ENCODE measurements at regions not wholly inside any gene's neighbourhood (a gene's known extent, or its start where the extent isn't known, plus 50 kb on each side); places are given as distances from the start of the nearest gene placed in this dataset.

GRCh38 chr5:124561451-124561850, 185.0 kb downstream of the ZNF608 start:
- Histone ChIP-seq H3K4me3 (ENCODE audit: extremely low read depth, insufficient read depth, low read length, poor library complexity, severe bottlenecking) (no peak overlapping the region), H3K36me3 (ENCODE audit: control insufficient read depth, insufficient read depth, low read length) (no peaks in the 10 kb centered on the region), H3K27ac (ENCODE audit: low read depth, low read length, severe bottlenecking) (no peak overlapping the region), H3K9me3 (ENCODE audit: control insufficient read depth, low read length) (no peaks in the 10 kb centered on the region), H3K4me1 (ENCODE audit: control insufficient read depth, insufficient read depth, low read length, poor library complexity, severe bottlenecking) (no peaks in the 10 kb centered on the region)
- WGBS, 2 experiments (ENCODE audit: insufficient coverage in 2 of 2) = 62 to 90% methylated on average over 2 of the region's 2 CpGs

GRCh38 chr5:124560370-124560769, 186.1 kb downstream of the ZNF608 start:
- Histone ChIP-seq H3K4me3 (ENCODE audit: extremely low read depth, insufficient read depth, low read length, poor library complexity, severe bottlenecking) (no peak overlapping the region), H3K27ac (ENCODE audit: low read depth, low read length, severe bottlenecking) (no peak overlapping the region), H3K9me3 (ENCODE audit: control insufficient read depth, low read length) (no peaks in the 10 kb centered on the region), H3K4me1 (ENCODE audit: control insufficient read depth, insufficient read depth, low read length, poor library complexity, severe bottlenecking) (no peaks in the 10 kb centered on the region), H3K36me3 (ENCODE audit: control insufficient read depth, insufficient read depth, low read length) (no peaks in the 10 kb centered on the region)
- 100% methylated on average over 1 of the region's 3 CpGs; no CpG with 5 or more reads in 1 of the 2 experiments for WGBS, 2 experiments (ENCODE audit: insufficient coverage in 2 of 2)

GRCh38 chr5:124557761-124558160, 188.7 kb downstream of the ZNF608 start:
- WGBS, 2 experiments (ENCODE audit: insufficient coverage in 2 of 2) = 90 to 95% methylated on average over 8 of the region's 8 CpGs
- H3K36me3 ChIP-seq (ENCODE audit: control insufficient read depth, insufficient read depth, low read length) = no peaks in the 10 kb centered on the region
- H3K27ac ChIP-seq (ENCODE audit: low read depth, low read length, severe bottlenecking) = no peak overlapping the region
- no peaks in the 10 kb centered on the region for H3K9me3 ChIP-seq (ENCODE audit: control insufficient read depth, low read length)
- H3K4me3 ChIP-seq (ENCODE audit: extremely low read depth, insufficient read depth, low read length, poor library complexity, severe bottlenecking) = no peak overlapping the region
- H3K4me1 ChIP-seq (ENCODE audit: control insufficient read depth, insufficient read depth, low read length, poor library complexity, severe bottlenecking) = no peaks in the 10 kb centered on the region

GRCh38 chr5:124554746-124555578, 191.5 kb downstream of the ZNF608 start:
- WGBS, 2 experiments (ENCODE audit: insufficient coverage in 2 of 2) = 86 to 100% methylated on average over 1 to 2 of the region's 2 CpGs

GRCh38 chr5:124553911-124554310, 192.5 kb downstream of the ZNF608 start:
- Histone ChIP-seq H3K4me3 (ENCODE audit: extremely low read depth, insufficient read depth, low read length, poor library complexity, severe bottlenecking) (no peak overlapping the region), H3K27ac (ENCODE audit: low read depth, low read length, severe bottlenecking) (no peak overlapping the region), H3K9me3 (ENCODE audit: control insufficient read depth, low read length) (no peaks in the 10 kb centered on the region), H3K36me3 (ENCODE audit: control insufficient read depth, insufficient read depth, low read length) (no peaks in the 10 kb centered on the region), H3K4me1 (ENCODE audit: control insufficient read depth, insufficient read depth, low read length, poor library complexity, severe bottlenecking) (no peaks in the 10 kb centered on the region)
- 86% methylated on average over 1 of the region's 2 CpGs; no CpG with 5 or more reads in 1 of the 2 experiments for WGBS, 2 experiments (ENCODE audit: insufficient coverage in 2 of 2)

More at GRCh38 chr5:124554746-124555578, 191.5 kb downstream of the ZNF608 start:
- no peaks in the 10 kb centered on the region for H3K9me3 ChIP-seq (ENCODE audit: control insufficient read depth, low read length)
- no peak overlapping the region for H3K27ac ChIP-seq (ENCODE audit: low read depth, low read length, severe bottlenecking)
- no peaks in the 10 kb centered on the region for H3K36me3 ChIP-seq (ENCODE audit: control insufficient read depth, insufficient read depth, low read length)
- H3K4me1 ChIP-seq (ENCODE audit: control insufficient read depth, insufficient read depth, low read length, poor library complexity, severe bottlenecking) = no peaks in the 10 kb centered on the region
- no peak overlapping the region for H3K4me3 ChIP-seq (ENCODE audit: extremely low read depth, insufficient read depth, low read length, poor library complexity, severe bottlenecking)

- 89% methylated on average over 4 of the region's 4 CpGs for WGBS, 2 experiments (ENCODE audit: insufficient coverage in 2 of 2)
Measured at GRCh38 chr5:124552526-124552925, 193.9 kb downstream of the ZNF608 start.

GRCh38 chr5:124551939-124552279, 194.5 kb downstream of the ZNF608 start:
- H3K9me3 ChIP-seq (ENCODE audit: control insufficient read depth, low read length) = no peaks in the 10 kb centered on the region
- no peak overlapping the region for H3K4me3 ChIP-seq (ENCODE audit: extremely low read depth, insufficient read depth, low read length, poor library complexity, severe bottlenecking)
- H3K4me1 ChIP-seq (ENCODE audit: control insufficient read depth, insufficient read depth, low read length, poor library complexity, severe bottlenecking) = no peaks in the 10 kb centered on the region
- no peak overlapping the region for H3K27ac ChIP-seq (ENCODE audit: low read depth, low read length, severe bottlenecking)
- H3K36me3 ChIP-seq (ENCODE audit: control insufficient read depth, insufficient read depth, low read length) = no peaks in the 10 kb centered on the region

More at GRCh38 chr5:124552526-124552925, 193.9 kb downstream of the ZNF608 start:
- no peaks in the 10 kb centered on the region for H3K9me3 ChIP-seq (ENCODE audit: control insufficient read depth, low read length)
- no peaks in the 10 kb centered on the region for H3K4me1 ChIP-seq (ENCODE audit: control insufficient read depth, insufficient read depth, low read length, poor library complexity, severe bottlenecking)
- H3K4me3 ChIP-seq (ENCODE audit: extremely low read depth, insufficient read depth, low read length, poor library complexity, severe bottlenecking) = no peak overlapping the region
- H3K36me3 ChIP-seq (ENCODE audit: control insufficient read depth, insufficient read depth, low read length) = no peaks in the 10 kb centered on the region
- H3K27ac ChIP-seq (ENCODE audit: low read depth, low read length, severe bottlenecking) = no peak overlapping the region

- Histone ChIP-seq H3K9me3 (ENCODE audit: control insufficient read depth, low read length) (no peaks in the 10 kb centered on the region), H3K4me3 (ENCODE audit: extremely low read depth, insufficient read depth, low read length, poor library complexity, severe bottlenecking) (no peak overlapping the region), H3K36me3 (ENCODE audit: control insufficient read depth, insufficient read depth, low read length) (no peaks in the 10 kb centered on the region), H3K4me1 (ENCODE audit: control insufficient read depth, insufficient read depth, low read length, poor library complexity, severe bottlenecking) (no peaks in the 10 kb centered on the region), H3K27ac (ENCODE audit: low read depth, low read length, severe bottlenecking) (no peak overlapping the region)
- 73 to 93% methylated on average over 2 to 3 of the region's 3 CpGs for WGBS, 2 experiments (ENCODE audit: insufficient coverage in 2 of 2)
Measured at GRCh38 chr5:124550731-124551130, 195.7 kb downstream of the ZNF608 start.

GRCh38 chr5:124549891-124550436, 196.5 kb downstream of the ZNF608 start:
- WGBS, 2 experiments (ENCODE audit: insufficient coverage in 2 of 2) = 95 to 100% methylated on average over 2 to 3 of the region's 4 CpGs
- H3K4me1 ChIP-seq (ENCODE audit: control insufficient read depth, insufficient read depth, low read length, poor library complexity, severe bottlenecking) = no peaks in the 10 kb centered on the region

GRCh38 chr5:124546643-124547042, 199.8 kb downstream of the ZNF608 start:
- no peak overlapping the region for H3K4me3 ChIP-seq (ENCODE audit: extremely low read depth, insufficient read depth, low read length, poor library complexity, severe bottlenecking)
- no peaks in the 10 kb centered on the region for H3K36me3 ChIP-seq (ENCODE audit: control insufficient read depth, insufficient read depth, low read length)
- no peaks in the 10 kb centered on the region for H3K9me3 ChIP-seq (ENCODE audit: control insufficient read depth, low read length)
- peaks cover 7% of the 10 kb centered on the region for H3K4me1 ChIP-seq (ENCODE audit: control insufficient read depth, insufficient read depth, low read length, poor library complexity, severe bottlenecking)
- H3K27ac ChIP-seq (ENCODE audit: low read depth, low read length, severe bottlenecking) = no peak overlapping the region
- 43 to 67% methylated on average over 1 of the region's 2 CpGs for WGBS, 2 experiments (ENCODE audit: insufficient coverage in 2 of 2)

More at GRCh38 chr5:124549891-124550436, 196.5 kb downstream of the ZNF608 start:
- H3K4me3 ChIP-seq (ENCODE audit: extremely low read depth, insufficient read depth, low read length, poor library complexity, severe bottlenecking) = no peak overlapping the region
- no peak overlapping the region for H3K27ac ChIP-seq (ENCODE audit: low read depth, low read length, severe bottlenecking)
- H3K36me3 ChIP-seq (ENCODE audit: control insufficient read depth, insufficient read depth, low read length) = no peaks in the 10 kb centered on the region
- no peaks in the 10 kb centered on the region for H3K9me3 ChIP-seq (ENCODE audit: control insufficient read depth, low read length)
